ENCODE measurements at regions not wholly inside any gene's neighbourhood (a gene's known extent, or its start where the extent isn't known, plus 50 kb on each side); places are given as distances from the start of the nearest gene placed in this dataset.

DNA sequence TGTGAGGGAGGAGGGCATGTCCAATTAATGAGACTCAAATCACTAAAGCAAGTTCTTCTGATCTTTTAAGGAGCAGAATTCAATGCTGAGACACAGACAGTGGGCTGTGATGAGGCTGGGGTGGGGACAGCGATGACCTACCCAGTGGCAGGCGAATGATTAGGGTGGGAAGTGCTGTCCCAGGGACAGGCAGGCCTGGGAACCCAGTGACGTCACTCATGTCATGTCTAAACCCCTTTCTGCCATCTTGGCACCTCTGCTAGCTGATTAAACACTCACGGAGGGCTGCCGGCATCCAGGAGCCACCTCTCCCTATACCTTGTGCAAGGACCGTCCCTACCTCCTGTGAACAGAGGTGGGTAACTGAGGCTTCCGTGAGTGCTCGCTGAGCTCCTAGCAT, 1235.2 kb downstream of the TBC1D22A start:
- Histone ChIP-seq H3K9me3 (ENCODE audit: severe bottlenecking) (no peaks in the 10 kb centered on the region), H3K27me3 (ENCODE audit: insufficient read depth, poor library complexity, severe bottlenecking) (no peaks in the 10 kb centered on the region), H3K4me3 (ENCODE audit: severe bottlenecking) (no peak overlapping the region), H3K36me3 (ENCODE audit: low read depth) (no peaks in the 10 kb centered on the region), H3K27ac (ENCODE audit: poor library complexity, severe bottlenecking) (no peak overlapping the region), H3K4me1 (ENCODE audit: insufficient read depth, poor library complexity, severe bottlenecking) (no peaks in the 10 kb centered on the region)
- DNase-seq (ENCODE audit: low spot score) (no peak), ATAC-seq (ENCODE audit: low read depth) (no peak)
- no peak for TF ChIP-seq CTCF (IDR thresholded peaks at IDR 0.05; ENCODE audit: poor library complexity, severe bottlenecking)

DNA sequence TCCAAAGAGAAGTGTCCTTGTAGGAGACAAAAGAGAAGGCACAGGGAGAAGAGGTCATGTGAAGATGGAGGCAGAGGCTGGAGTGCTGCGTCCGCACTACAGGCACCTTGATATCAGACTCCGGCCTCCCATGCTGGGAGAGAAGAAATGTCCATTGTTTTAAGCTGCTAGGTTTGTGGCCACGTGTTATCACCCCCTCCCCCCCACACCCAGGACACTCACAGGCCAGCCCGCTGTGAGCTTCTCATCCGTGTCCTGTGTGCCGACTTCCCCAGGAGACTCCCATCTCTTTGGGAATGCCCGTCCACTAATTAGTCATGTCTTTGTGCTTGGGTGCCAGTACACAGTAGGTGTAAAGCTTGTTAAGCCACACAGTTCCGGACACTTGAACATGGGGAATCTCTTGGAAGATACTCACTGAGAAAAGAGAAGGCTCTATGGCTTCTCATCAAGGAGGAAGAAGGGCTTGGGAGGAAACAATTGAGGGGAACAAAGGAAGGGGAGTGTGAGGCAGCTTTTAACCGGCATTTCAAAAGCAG, 1234.7 kb downstream of the TBC1D22A start:
- no peaks in the 10 kb centered on the region for H3K27me3 ChIP-seq (ENCODE audit: insufficient read depth, poor library complexity, severe bottlenecking)
- ATAC-seq (ENCODE audit: low read depth): no peak
- H3K4me3 ChIP-seq (ENCODE audit: severe bottlenecking): no peak overlapping the region
- TF ChIP-seq CTCF (IDR thresholded peaks at IDR 0.05; ENCODE audit: poor library complexity, severe bottlenecking): no peak
- no peaks in the 10 kb centered on the region for H3K4me1 ChIP-seq (ENCODE audit: insufficient read depth, poor library complexity, severe bottlenecking)
- H3K27ac ChIP-seq (ENCODE audit: poor library complexity, severe bottlenecking): no peak overlapping the region
- no peaks in the 10 kb centered on the region for H3K9me3 ChIP-seq (ENCODE audit: severe bottlenecking)
- no peaks in the 10 kb centered on the region for H3K36me3 ChIP-seq (ENCODE audit: low read depth)
- DNase-seq (ENCODE audit: low spot score): no peak

DNA sequence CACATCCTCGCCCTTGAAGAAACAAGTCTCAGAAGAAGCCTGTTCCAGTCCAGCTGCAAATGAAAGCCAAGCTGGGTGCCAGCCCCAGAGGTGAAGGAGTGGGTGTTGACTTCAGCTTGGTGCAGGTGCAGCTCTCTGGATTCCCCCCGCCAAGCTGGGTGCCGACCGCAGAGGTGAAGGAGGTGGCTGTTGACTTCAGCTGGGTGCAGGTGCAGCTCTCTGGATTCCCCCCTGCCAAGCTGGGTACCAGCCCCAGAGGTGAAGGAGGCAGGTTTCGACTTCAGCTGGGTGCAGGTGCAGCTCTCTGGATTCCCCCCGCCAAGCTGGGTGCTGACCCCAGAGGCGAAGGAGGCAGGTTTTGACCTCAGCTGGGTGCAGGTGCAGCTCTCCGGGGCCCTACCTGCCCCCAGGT, 1234.0 kb downstream of the TBC1D22A start:
- H3K27me3 ChIP-seq (ENCODE audit: insufficient read depth, poor library complexity, severe bottlenecking): no peaks in the 10 kb centered on the region
- H3K27ac ChIP-seq (ENCODE audit: poor library complexity, severe bottlenecking): no peak overlapping the region
- H3K4me1 ChIP-seq (ENCODE audit: insufficient read depth, poor library complexity, severe bottlenecking): no peaks in the 10 kb centered on the region
- no peaks in the 10 kb centered on the region for H3K9me3 ChIP-seq (ENCODE audit: severe bottlenecking)
- ATAC-seq (ENCODE audit: low read depth) (no peak), DNase-seq (ENCODE audit: low spot score) (no peak)
- H3K4me3 ChIP-seq (ENCODE audit: severe bottlenecking): no peak overlapping the region
- no peaks in the 10 kb centered on the region for H3K36me3 ChIP-seq (ENCODE audit: low read depth)
- no peak for TF ChIP-seq CTCF (IDR thresholded peaks at IDR 0.05; ENCODE audit: poor library complexity, severe bottlenecking)

DNA sequence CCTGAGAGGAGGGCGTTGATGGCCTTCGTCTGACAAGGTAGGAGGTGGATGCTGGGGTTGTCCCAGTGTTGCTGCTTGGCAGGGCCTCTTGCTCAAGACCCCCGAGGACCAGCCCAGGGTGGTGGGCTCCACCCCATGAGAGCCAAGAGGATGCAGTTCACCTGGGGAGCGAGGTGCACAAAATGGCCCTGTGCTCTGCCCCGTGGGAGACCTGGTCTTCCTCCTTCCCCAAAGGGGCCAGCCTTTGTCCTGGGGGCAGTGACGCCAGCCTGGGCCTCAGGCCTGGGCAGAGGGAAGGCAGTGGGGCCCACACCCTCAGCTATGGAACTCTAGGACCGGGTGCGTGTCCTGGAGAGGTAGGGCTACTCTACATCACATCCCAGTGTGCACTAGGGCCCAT, 1233.3 kb downstream of the TBC1D22A start:
- Histone ChIP-seq H3K36me3 (ENCODE audit: low read depth) (no peaks in the 10 kb centered on the region), H3K27me3 (ENCODE audit: insufficient read depth, poor library complexity, severe bottlenecking) (no peaks in the 10 kb centered on the region), H3K4me1 (ENCODE audit: insufficient read depth, poor library complexity, severe bottlenecking) (no peaks in the 10 kb centered on the region), H3K9me3 (ENCODE audit: severe bottlenecking) (no peaks in the 10 kb centered on the region), H3K27ac (ENCODE audit: poor library complexity, severe bottlenecking) (no peak overlapping the region), H3K4me3 (ENCODE audit: severe bottlenecking) (no peak overlapping the region)
- DNase-seq (ENCODE audit: low spot score) (no peak), ATAC-seq (ENCODE audit: low read depth) (no peak)
- no peak for TF ChIP-seq CTCF (IDR thresholded peaks at IDR 0.05; ENCODE audit: poor library complexity, severe bottlenecking)

DNA sequence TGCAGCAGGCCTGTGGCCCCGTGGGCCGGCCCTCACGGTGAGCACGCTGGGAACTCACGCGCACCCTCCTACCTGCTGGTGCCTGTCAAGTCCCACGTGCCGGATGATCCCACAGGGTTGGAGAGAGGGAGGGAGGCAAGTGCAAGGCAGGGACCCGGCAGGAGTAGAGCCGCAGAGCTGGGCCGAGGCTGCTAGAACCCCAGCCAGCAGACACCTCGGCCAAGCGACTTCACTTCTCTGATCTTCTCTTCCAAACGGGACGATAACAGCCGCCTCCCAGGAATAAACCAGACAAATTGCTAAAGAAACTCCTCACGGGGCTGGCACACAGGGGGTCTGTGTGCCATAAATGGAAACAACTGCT, 1232.8 kb downstream of the TBC1D22A start:
- Histone ChIP-seq H3K27ac (ENCODE audit: poor library complexity, severe bottlenecking) (no peak overlapping the region), H3K27me3 (ENCODE audit: insufficient read depth, poor library complexity, severe bottlenecking) (no peaks in the 10 kb centered on the region), H3K4me3 (ENCODE audit: severe bottlenecking) (no peak overlapping the region), H3K4me1 (ENCODE audit: insufficient read depth, poor library complexity, severe bottlenecking) (no peaks in the 10 kb centered on the region), H3K9me3 (ENCODE audit: severe bottlenecking) (no peaks in the 10 kb centered on the region), H3K36me3 (ENCODE audit: low read depth) (no peaks in the 10 kb centered on the region)
- no peak for TF ChIP-seq CTCF (IDR thresholded peaks at IDR 0.05; ENCODE audit: poor library complexity, severe bottlenecking)
- ATAC-seq (ENCODE audit: low read depth) (no peak), DNase-seq (ENCODE audit: low spot score) (no peak)
